ENCODE measurements at regions not wholly inside any gene's neighbourhood (a gene's known extent, or its start where the extent isn't known, plus 50 kb on each side); places are given as distances from the start of the nearest gene placed in this dataset.

- H3K4me1 Mint-ChIP-seq: no peaks in the 10 kb centered on the region
- no peaks in the 10 kb centered on the region for H3K9me3 Mint-ChIP-seq
- TF ChIP-seq, protein P1, sequence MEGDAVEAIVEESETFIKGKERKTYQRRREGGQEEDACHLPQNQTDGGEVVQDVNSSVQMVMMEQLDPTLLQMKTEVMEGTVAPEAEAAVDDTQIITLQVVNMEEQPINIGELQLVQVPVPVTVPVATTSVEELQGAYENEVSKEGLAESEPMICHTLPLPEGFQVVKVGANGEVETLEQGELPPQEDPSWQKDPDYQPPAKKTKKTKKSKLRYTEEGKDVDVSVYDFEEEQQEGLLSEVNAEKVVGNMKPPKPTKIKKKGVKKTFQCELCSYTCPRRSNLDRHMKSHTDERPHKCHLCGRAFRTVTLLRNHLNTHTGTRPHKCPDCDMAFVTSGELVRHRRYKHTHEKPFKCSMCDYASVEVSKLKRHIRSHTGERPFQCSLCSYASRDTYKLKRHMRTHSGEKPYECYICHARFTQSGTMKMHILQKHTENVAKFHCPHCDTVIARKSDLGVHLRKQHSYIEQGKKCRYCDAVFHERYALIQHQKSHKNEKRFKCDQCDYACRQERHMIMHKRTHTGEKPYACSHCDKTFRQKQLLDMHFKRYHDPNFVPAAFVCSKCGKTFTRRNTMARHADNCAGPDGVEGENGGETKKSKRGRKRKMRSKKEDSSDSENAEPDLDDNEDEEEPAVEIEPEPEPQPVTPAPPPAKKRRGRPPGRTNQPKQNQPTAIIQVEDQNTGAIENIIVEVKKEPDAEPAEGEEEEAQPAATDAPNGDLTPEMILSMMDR (IDR thresholded peaks at IDR 0.05; ENCODE audit: unreplicated experiment in 3 of 3): no peak
- H3K36me3 Mint-ChIP-seq (ENCODE audit: low read depth): no peaks in the 10 kb centered on the region
- H3K4me3 Mint-ChIP-seq: no peak overlapping the region
- H3K27ac Mint-ChIP-seq: no peak overlapping the region
- H3K27me3 Mint-ChIP-seq (ENCODE audit: low read depth): peaks cover 4% of the 10 kb centered on the region
These were observed 587.5 kb upstream of the ARID1B start for GRCh38 chr6:156189714-156190113.

DNA sequence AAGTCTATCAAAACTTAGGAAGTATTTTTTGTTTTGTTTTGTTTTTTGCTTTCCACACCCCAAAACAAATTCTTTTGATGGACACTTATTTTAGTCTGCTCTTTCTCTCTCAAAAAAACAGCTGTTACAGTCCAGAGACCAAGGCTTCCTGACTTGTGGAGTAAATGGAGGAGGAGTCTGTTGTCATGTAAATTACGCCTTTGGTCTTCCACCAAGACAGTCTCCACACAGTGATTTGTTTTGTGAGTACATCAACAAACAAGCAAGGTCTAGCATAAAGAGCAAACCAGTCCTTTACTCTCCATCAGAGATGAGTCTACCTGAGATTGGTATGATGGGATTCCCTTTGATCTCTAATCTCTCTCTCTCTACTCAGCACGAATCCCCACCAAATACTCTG, 588.0 kb upstream of the ARID1B start:
- Mint-ChIP-seq H3K9me3 (no peaks in the 10 kb centered on the region), H3K27me3 (ENCODE audit: low read depth) (peaks cover under 1% of the 10 kb centered on the region), H3K27ac (no peak overlapping the region), H3K4me1 (no peaks in the 10 kb centered on the region), H3K4me3 (no peak overlapping the region), H3K36me3 (ENCODE audit: low read depth) (no peaks in the 10 kb centered on the region)
- TF ChIP-seq, protein P1 (IDR thresholded peaks at IDR 0.05; ENCODE audit: unreplicated experiment in 3 of 3): no peak

DNA sequence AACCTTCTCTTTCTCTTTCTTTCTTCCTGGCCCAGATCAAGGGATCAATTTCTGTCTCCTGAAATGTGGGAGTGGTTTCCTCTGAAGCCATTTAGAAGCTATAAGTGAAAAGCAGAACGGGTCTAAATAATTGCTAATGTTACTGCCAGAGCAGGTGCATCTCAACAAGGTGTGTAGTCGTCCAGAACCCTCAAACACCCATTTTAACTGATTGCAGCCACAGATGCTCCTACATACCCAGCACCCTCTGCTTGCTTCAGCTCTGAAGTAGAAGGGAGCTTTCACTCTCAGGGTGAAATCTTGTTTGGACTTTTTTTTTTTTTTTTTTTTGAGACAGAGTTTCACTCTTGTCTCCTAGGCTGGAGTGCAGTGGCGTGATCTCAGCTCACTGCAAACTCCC, 592.1 kb upstream of the ARID1B start:
- H3K27ac Mint-ChIP-seq: no peak overlapping the region
- H3K4me3 Mint-ChIP-seq: no peak overlapping the region
- H3K9me3 Mint-ChIP-seq: peaks cover 8% of the 10 kb centered on the region
- H3K36me3 Mint-ChIP-seq (ENCODE audit: low read depth): no peaks in the 10 kb centered on the region
- TF ChIP-seq, protein P1 (IDR thresholded peaks at IDR 0.05; ENCODE audit: unreplicated experiment in 3 of 3): no peak
- no peaks in the 10 kb centered on the region for H3K27me3 Mint-ChIP-seq (ENCODE audit: low read depth)
- no peaks in the 10 kb centered on the region for H3K4me1 Mint-ChIP-seq

DNA sequence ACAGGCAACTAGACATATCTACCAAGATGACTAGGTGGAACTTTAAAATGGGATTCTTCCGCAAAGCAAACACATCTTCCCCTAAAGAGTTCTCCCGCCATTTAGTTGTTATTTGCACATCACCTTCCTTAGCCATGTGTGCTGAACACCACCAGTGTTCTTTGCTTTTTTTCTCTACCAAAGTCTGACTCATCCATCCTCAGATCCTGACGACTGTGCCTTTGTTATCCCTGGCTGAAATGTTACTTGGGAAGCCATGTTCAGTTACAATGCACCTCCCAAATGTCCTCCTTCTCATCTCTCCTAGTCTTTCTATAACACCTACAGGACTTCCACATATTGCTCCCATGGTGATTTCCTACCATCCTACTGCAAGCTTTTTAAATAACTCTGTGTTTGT, 593.5 kb upstream of the ARID1B start:
- no peaks in the 10 kb centered on the region for H3K36me3 Mint-ChIP-seq (ENCODE audit: low read depth)
- no peak overlapping the region for H3K27ac Mint-ChIP-seq
- H3K4me1 Mint-ChIP-seq: no peaks in the 10 kb centered on the region
- TF ChIP-seq, protein P1 (IDR thresholded peaks at IDR 0.05; ENCODE audit: unreplicated experiment in 3 of 3): no peak
- H3K9me3 Mint-ChIP-seq: peaks cover 15% of the 10 kb centered on the region
- no peak overlapping the region for H3K4me3 Mint-ChIP-seq
- no peaks in the 10 kb centered on the region for H3K27me3 Mint-ChIP-seq (ENCODE audit: low read depth)

GRCh38 chr6:156182356-156182755, 594.8 kb upstream of the ARID1B start:
- H3K4me3 Mint-ChIP-seq: no peak overlapping the region
- H3K4me1 Mint-ChIP-seq: no peaks in the 10 kb centered on the region
- no peak overlapping the region for H3K27ac Mint-ChIP-seq
- TF ChIP-seq, protein P1 (IDR thresholded peaks at IDR 0.05; ENCODE audit: unreplicated experiment in 3 of 3): no peak
- no peaks in the 10 kb centered on the region for H3K27me3 Mint-ChIP-seq (ENCODE audit: low read depth)
- no peaks in the 10 kb centered on the region for H3K36me3 Mint-ChIP-seq (ENCODE audit: low read depth)
- peaks cover 16% of the 10 kb centered on the region for H3K9me3 Mint-ChIP-seq

GRCh38 chr6:156181506-156181905, 595.7 kb upstream of the ARID1B start:
- H3K9me3 Mint-ChIP-seq: peaks cover 17% of the 10 kb centered on the region
- H3K36me3 Mint-ChIP-seq (ENCODE audit: low read depth): no peaks in the 10 kb centered on the region
- TF ChIP-seq, protein P1 (IDR thresholded peaks at IDR 0.05; ENCODE audit: unreplicated experiment in 3 of 3): no peak
- H3K4me3 Mint-ChIP-seq: no peak overlapping the region
- no peak overlapping the region for H3K27ac Mint-ChIP-seq
- H3K4me1 Mint-ChIP-seq: no peaks in the 10 kb centered on the region
- H3K27me3 Mint-ChIP-seq (ENCODE audit: low read depth): no peaks in the 10 kb centered on the region
